Activated B cell treated with CpG ODN at 0.5 μM for 24 hours (primary cell): ENCODE measurements at regions not wholly inside any gene's neighbourhood (a gene's known extent, or its start where the extent isn't known, plus 50 kb on each side); places are given as distances from the start of the nearest gene placed in this dataset.

Experiments
- ATAC-seq: fragments of 200-7000 bp; cut with Tn5 transposase; one replicate; pipeline ENCODE4 v1.10.0; 2021; ENCODE audit warnings: low read depth, mild to moderate bottlenecking, moderate library complexity
- CTCF ChIA-PET: fragments of 350-600 bp; sonication (Branson Sonifier 250); formaldehyde crosslinking; loops from one replicate; lab custom pipeline; 2021; ENCODE audit warnings: antibody characterized with exemption; lab: Charles Lee
- POLR2A ChIA-PET: fragments of 350-600 bp; sonication (Branson Sonifier 250); formaldehyde crosslinking; loops from one replicate; lab custom pipeline; 2021; ENCODE audit warnings: antibody characterized with exemption; lab: Charles Lee
- DNase-seq: peaks from one replicate; pipeline ENCODE4 v3.0.0; 2022
- H3K27ac Mint-ChIP-seq: one replicate; pipeline ENCODE4 v1.8.0; 2020; ENCODE audit warnings: mixed read lengths
- H3K27me3 Mint-ChIP-seq: one replicate; pipeline ENCODE4 v1.8.0; 2021; ENCODE audit warnings: mixed read lengths
- H3K36me3 Mint-ChIP-seq: one replicate; pipeline ENCODE4 v1.8.0; 2021; ENCODE audit warnings: low read depth, mixed read lengths
- H3K4me1 Mint-ChIP-seq: one replicate; pipeline ENCODE4 v1.8.0; 2021; ENCODE audit warnings: mixed read lengths
- H3K4me3 Mint-ChIP-seq: one replicate; pipeline ENCODE4 v1.8.0; 2020; ENCODE audit warnings: mild to moderate bottlenecking, mixed read lengths
- H3K9me3 Mint-ChIP-seq: one replicate; pipeline ENCODE4 v1.8.0; 2020; ENCODE audit warnings: mixed read lengths
- CTCF ChIP-seq: fragments of 200-600 bp; IDR thresholded peaks from one replicate; pipeline ENCODE4 v1.8.0; 2022; ENCODE audit warnings: antibody characterized with exemption, mild to moderate bottlenecking
- intact Hi-C: fragments of 100-400 bp; cut with micrococcal nuclease; formaldehyde crosslinking; loops from one replicate; pipeline ENCODE4 v1.15.1; 2024

DNA sequence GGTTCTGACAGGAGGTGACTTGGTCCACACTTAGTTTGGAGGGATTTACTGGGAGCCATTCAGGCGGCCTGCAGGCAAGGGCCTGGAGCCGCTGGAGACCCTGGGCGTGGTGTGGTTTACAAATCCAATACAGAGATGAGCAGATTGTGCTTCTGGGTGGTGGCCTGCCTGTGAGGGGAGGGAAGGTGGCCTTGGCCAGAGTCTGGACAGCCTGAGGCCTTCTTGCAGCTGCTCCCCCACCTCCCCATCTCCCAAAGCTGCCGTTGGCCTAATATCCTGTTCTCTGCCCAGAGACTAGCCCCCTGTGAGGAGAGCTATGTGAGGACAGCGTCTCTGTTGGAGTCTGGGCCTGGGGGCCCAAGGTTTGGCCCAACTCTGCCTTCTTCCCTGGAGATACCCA, 163.9 kb upstream of the MAMLD1 start:
- Mint-ChIP-seq H3K9me3 (no peaks in the 10 kb centered on the region), H3K4me3 (no peak overlapping the region)
- no peak for TF ChIP-seq CTCF

GRCh38 chrX:150199803-150200202, 163.3 kb upstream of the MAMLD1 start:
- TF ChIP-seq CTCF, result no peak
- no peaks in the 10 kb centered on the region for H3K27me3 Mint-ChIP-seq
- POLR2A ChIA-PET, result no interaction called here
- H3K9me3 Mint-ChIP-seq, result no peaks in the 10 kb centered on the region
- intact Hi-C loops, result loop anchor here (10.0 kb wide), 2 partner anchors 165 to 285 kb away; partner anchors contain the start of gene MAMLD1
- H3K4me1 Mint-ChIP-seq, result peaks cover 10% of the 10 kb centered on the region
- no peak overlapping the region for H3K4me3 Mint-ChIP-seq
- H3K36me3 Mint-ChIP-seq, result no peaks in the 10 kb centered on the region
- H3K27ac Mint-ChIP-seq, result no peak overlapping the region
- no peak for DNase-seq
- CTCF ChIA-PET, result no interaction called here
- no peak for ATAC-seq

More for the DNA sequence above, 163.9 kb upstream of the MAMLD1 start:
- Mint-ChIP-seq H3K27me3 (no peaks in the 10 kb centered on the region), H3K27ac (no peak overlapping the region), H3K4me1 (peaks cover 10% of the 10 kb centered on the region), H3K36me3 (no peaks in the 10 kb centered on the region)
- no peak for DNase-seq
- ChIA-PET CTCF (no interaction called here), POLR2A (no interaction called here)
- ATAC-seq, result no peak
- intact Hi-C loops, result no loop called here

DNA sequence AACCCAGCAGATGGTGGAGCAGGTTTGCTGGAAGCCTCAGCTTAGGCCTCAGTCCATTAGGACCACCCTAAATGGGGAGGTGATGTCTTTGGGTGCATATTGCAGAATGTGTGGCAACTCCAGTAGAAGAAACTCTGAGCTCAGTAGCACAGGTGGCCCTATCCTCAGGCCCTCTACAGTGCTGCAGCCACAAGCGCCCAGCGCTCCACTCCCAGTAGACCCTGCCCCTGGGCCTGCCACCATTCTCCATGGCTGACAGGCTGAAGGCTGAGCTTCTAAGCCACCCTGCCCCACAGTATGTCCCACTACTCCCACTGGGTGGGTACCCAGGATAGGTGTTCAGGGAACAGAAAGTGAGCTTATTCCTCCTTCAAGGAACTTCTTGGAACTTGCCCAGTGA, 162.8 kb upstream of the MAMLD1 start:
- Mint-ChIP-seq H3K4me1 (peaks cover 10% of the 10 kb centered on the region), H3K27ac (no peak overlapping the region)

GRCh38 chrX:150200820-150201287, 162.3 kb upstream of the MAMLD1 start:
- Mint-ChIP-seq H3K27ac (no peak overlapping the region), H3K36me3 (no peaks in the 10 kb centered on the region), H3K4me3 (no peak overlapping the region), H3K27me3 (no peaks in the 10 kb centered on the region), H3K9me3 (no peaks in the 10 kb centered on the region), H3K4me1 (peaks cover 10% of the 10 kb centered on the region)
- no peak for TF ChIP-seq CTCF
- ChIA-PET CTCF (no interaction called here), POLR2A (interaction anchor here (0.9 to 1.2 kb wide), 2 partner anchors 162 to 492 kb away, joined by 3 read pairs; partner anchors contain the start of gene MAMLD1)
- intact Hi-C loops, result loop anchor here (10.0 kb wide), 2 partner anchors 164 to 284 kb away; partner anchors contain the start of gene MAMLD1
- ATAC-seq, result peak; percentile 94
- DNase-seq, result peak; percentile 15

More for the DNA sequence above, 162.8 kb upstream of the MAMLD1 start:
- TF ChIP-seq CTCF, result no peak
- H3K27me3 Mint-ChIP-seq, result no peaks in the 10 kb centered on the region
- H3K9me3 Mint-ChIP-seq, result no peaks in the 10 kb centered on the region
- ChIA-PET CTCF (no interaction called here), POLR2A (interaction anchor here (0.9 to 1.2 kb wide), 2 partner anchors 163 to 492 kb away, joined by 3 read pairs; partner anchors contain the start of gene MAMLD1)
- no peak for ATAC-seq
- no peak overlapping the region for H3K4me3 Mint-ChIP-seq
- no peaks in the 10 kb centered on the region for H3K36me3 Mint-ChIP-seq
- no peak for DNase-seq
- intact Hi-C loops, result loop anchor here (10.0 kb wide), 2 partner anchors 164 to 284 kb away; partner anchors contain the start of gene MAMLD1

DNA sequence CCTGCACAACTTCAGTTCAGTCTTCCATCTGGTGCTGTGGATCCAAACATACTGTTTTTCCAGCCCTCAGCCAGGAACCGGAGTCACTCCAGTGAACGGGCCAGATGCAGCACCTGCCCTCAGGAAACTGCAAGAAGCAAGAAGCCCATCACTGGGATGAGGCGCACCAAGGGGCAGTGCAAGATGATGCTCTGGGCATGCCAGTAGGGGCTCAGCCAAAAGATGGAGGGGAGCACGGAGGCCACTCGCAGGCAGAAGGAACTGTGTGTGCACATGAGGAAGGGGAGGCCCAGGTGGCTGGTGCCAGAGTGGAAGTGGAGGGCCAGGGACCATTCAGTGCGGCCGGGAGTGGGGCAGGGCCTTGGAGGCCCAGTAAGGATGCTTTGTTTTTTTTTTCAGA, 161.7 kb upstream of the MAMLD1 start:
- POLR2A ChIA-PET, result interaction anchor here (1.2 kb wide), 1 partner anchor 162 kb away, joined by 3 read pairs; the partner anchor contains the start of gene MAMLD1
- no peaks in the 10 kb centered on the region for H3K9me3 Mint-ChIP-seq
- DNase-seq (no peak), ATAC-seq (no peak)
- intact Hi-C loops, result loop anchor here (10.0 kb wide), 2 partner anchors 163 to 283 kb away; partner anchors contain the start of gene MAMLD1
- H3K27me3 Mint-ChIP-seq, result no peaks in the 10 kb centered on the region
- H3K4me3 Mint-ChIP-seq, result no peak overlapping the region
- no peaks in the 10 kb centered on the region for H3K36me3 Mint-ChIP-seq
- no peak for TF ChIP-seq CTCF
- peaks cover 11% of the 10 kb centered on the region for H3K4me1 Mint-ChIP-seq
- CTCF ChIA-PET, result no interaction called here
- no peak overlapping the region for H3K27ac Mint-ChIP-seq
